ENCODE measurements at regions not wholly inside any gene's neighbourhood (a gene's known extent, or its start where the extent isn't known, plus 50 kb on each side); places are given as distances from the start of the nearest gene placed in this dataset.

DNA sequence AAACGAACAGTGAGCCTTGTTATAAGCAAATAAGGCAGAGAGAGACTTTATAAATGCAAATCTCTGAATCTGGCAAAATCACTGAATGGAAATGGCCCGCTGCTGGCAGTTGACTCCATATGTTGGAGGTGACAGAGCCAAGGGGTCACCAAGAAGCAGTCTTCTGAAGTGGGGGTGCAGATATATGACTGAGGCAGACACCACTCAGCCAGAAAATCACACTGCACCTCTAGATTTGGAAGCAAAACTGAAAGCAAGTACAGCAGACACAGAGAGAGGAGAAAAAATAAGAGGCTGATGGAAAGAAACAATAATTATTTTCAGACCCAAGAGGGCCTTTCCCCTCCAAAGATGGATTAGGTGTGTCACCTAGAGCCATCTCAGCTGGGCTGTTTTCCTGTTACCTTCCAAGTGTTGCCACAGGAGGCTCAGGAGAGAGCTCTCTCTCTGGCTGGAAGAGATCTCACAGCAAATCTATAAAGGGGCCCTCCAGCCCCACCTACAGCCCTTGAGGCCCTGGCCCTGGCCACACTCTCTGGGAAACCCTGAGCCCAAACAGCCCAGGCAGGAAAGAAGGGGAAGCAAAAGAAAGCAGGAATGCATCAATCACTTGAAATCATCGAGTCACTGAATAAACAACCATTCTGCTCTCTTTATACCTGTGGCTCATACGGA lies 585.1 kb upstream of the PSMD7 start:
- intact Hi-C loops (cut with DNase I; ENCODE audit: low total_unique reads): no loop called here

GRCh38 chr16:73710526-73710925 lies 586.1 kb upstream of the PSMD7 start:
- Histone ChIP-seq H3K27ac (no peak overlapping the region), H3K4me3 (no peak overlapping the region), H3K27me3 (no peaks in the 10 kb centered on the region), H3K36me3 (no peaks in the 10 kb centered on the region), H3K9me3 (no peaks in the 10 kb centered on the region), H3K4me1 (peaks cover 0 to 6% (median 0%) of the 10 kb centered on the region in 4 donors)
- 77 to 80% methylated on average over 4 to 9 of the region's 9 CpGs for WGBS, 2 donors (ENCODE audit: low coverage in 1 of 2)
- TF ChIP-seq POLR2AphosphoS5 (IDR thresholded peaks at IDR 0.05) (no peak), POLR2A (IDR thresholded peaks at IDR 0.05) (no peak), CTCF (IDR thresholded peaks at IDR 0.05) (no peak), EP300 (IDR thresholded peaks at IDR 0.05; ENCODE audit: low read depth) (no peak)
- DNase-seq: no peak
- intact Hi-C loops (cut with DNase I; ENCODE audit: low total_unique reads) (no loop called here), in situ Hi-C loops (cut with MboI; ENCODE audit: low pct_ligation_motif_present in 1 of 4, low pct_unique_long_range_greater_than_20kb in 1 of 4, low sequenced_read_pairs in 3 of 4) (no loop called here)

More for the DNA sequence above, 585.1 kb upstream of the PSMD7 start:
- TF ChIP-seq POLR2AphosphoS5 (IDR thresholded peaks at IDR 0.05) (no peak), EP300 (IDR thresholded peaks at IDR 0.05; ENCODE audit: low read depth) (no peak), POLR2A (IDR thresholded peaks at IDR 0.05) (no peak), CTCF (IDR thresholded peaks at IDR 0.05) (no peak)
- DNase-seq: no peak
- H3K36me3 ChIP-seq: no peaks in the 10 kb centered on the region
- H3K27ac ChIP-seq: no peak overlapping the region
- peaks cover 0 to 6% (median 0%) of the 10 kb centered on the region in 4 donors for H3K4me1 ChIP-seq
- no peaks in the 10 kb centered on the region for H3K27me3 ChIP-seq
- in situ Hi-C loops (cut with MboI; ENCODE audit: low pct_ligation_motif_present in 1 of 4, low pct_unique_long_range_greater_than_20kb in 1 of 4, low sequenced_read_pairs in 3 of 4): no loop called here
- H3K9me3 ChIP-seq: no peaks in the 10 kb centered on the region
- no peak overlapping the region for H3K4me3 ChIP-seq
- WGBS, 2 donors (ENCODE audit: low coverage in 1 of 2): 60 to 70% methylated on average over 4 of the region's 4 CpGs

GRCh38 chr16:73707863-73708262 lies 588.8 kb upstream of the PSMD7 start:
- no peaks in the 10 kb centered on the region for H3K9me3 ChIP-seq
- H3K4me3 ChIP-seq: no peak overlapping the region
- H3K27me3 ChIP-seq: no peaks in the 10 kb centered on the region
- no peak for TF ChIP-seq POLR2AphosphoS5 (IDR thresholded peaks at IDR 0.05)
- no peak for TF ChIP-seq POLR2A (IDR thresholded peaks at IDR 0.05)
- no peak for TF ChIP-seq EP300 (IDR thresholded peaks at IDR 0.05; ENCODE audit: low read depth)
- TF ChIP-seq CTCF (IDR thresholded peaks at IDR 0.05): no peak
- 66 to 78% methylated on average over 3 of the region's 3 CpGs for WGBS, 2 donors (ENCODE audit: low coverage in 1 of 2)
- no peak for DNase-seq
- intact Hi-C loops (cut with DNase I; ENCODE audit: low total_unique reads): no loop called here
- H3K27ac ChIP-seq: no peak overlapping the region
- H3K36me3 ChIP-seq: no peaks in the 10 kb centered on the region
- peaks cover 0 to 3% (median 0%) of the 10 kb centered on the region in 4 donors for H3K4me1 ChIP-seq
- in situ Hi-C loops (cut with MboI; ENCODE audit: low pct_ligation_motif_present in 1 of 4, low pct_unique_long_range_greater_than_20kb in 1 of 4, low sequenced_read_pairs in 3 of 4): no loop called here

GRCh38 chr16:73703891-73704290 lies 592.7 kb upstream of the PSMD7 start:
- Histone ChIP-seq H3K36me3 (no peaks in the 10 kb centered on the region), H3K27me3 (no peaks in the 10 kb centered on the region), H3K9me3 (no peaks in the 10 kb centered on the region), H3K27ac (no peak overlapping the region), H3K4me1 (no peaks in the 10 kb centered on the region), H3K4me3 (no peak overlapping the region)
- no peak for DNase-seq
- in situ Hi-C loops (cut with MboI; ENCODE audit: low pct_ligation_motif_present in 1 of 4, low pct_unique_long_range_greater_than_20kb in 1 of 4, low sequenced_read_pairs in 3 of 4) (no loop called here), intact Hi-C loops (cut with DNase I; ENCODE audit: low total_unique reads) (no loop called here)
- WGBS, 2 donors (ENCODE audit: low coverage in 1 of 2): 79 to 85% methylated on average over 6 of the region's 6 CpGs
- TF ChIP-seq EP300 (IDR thresholded peaks at IDR 0.05; ENCODE audit: low read depth) (no peak), CTCF (IDR thresholded peaks at IDR 0.05) (no peak), POLR2AphosphoS5 (IDR thresholded peaks at IDR 0.05) (no peak)
